ENCODE measurements at regions not wholly inside any gene's neighbourhood (a gene's known extent, or its start where the extent isn't known, plus 50 kb on each side); places are given as distances from the start of the nearest gene placed in this dataset.

DNA sequence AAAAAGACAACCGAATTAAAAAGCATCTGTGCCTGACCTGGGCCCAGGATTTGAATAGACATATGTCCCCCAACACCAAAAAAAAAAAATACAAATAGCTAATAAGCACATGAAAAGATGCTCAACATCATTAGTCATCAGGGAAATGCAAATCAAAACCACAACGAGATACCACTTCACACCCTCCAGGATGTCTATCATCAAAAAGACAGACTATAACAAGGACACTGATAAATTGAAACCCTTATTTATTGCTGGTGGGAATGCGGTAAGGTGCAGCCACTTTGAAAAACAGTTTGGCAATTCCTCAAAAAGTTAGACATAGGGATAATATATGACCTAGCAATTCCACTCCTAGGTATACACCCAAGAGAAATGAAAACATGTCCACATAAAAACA is 72.3 kb upstream of the CAMK1G start:
- H3K9me3 ChIP-seq: no peaks in the 10 kb centered on the region
- DNase-seq (ENCODE audit: extremely low spot score in 2 of 2): peak in 1 of 2 donors; percentile 8
- TF ChIP-seq, protein P1, sequence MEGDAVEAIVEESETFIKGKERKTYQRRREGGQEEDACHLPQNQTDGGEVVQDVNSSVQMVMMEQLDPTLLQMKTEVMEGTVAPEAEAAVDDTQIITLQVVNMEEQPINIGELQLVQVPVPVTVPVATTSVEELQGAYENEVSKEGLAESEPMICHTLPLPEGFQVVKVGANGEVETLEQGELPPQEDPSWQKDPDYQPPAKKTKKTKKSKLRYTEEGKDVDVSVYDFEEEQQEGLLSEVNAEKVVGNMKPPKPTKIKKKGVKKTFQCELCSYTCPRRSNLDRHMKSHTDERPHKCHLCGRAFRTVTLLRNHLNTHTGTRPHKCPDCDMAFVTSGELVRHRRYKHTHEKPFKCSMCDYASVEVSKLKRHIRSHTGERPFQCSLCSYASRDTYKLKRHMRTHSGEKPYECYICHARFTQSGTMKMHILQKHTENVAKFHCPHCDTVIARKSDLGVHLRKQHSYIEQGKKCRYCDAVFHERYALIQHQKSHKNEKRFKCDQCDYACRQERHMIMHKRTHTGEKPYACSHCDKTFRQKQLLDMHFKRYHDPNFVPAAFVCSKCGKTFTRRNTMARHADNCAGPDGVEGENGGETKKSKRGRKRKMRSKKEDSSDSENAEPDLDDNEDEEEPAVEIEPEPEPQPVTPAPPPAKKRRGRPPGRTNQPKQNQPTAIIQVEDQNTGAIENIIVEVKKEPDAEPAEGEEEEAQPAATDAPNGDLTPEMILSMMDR (IDR thresholded peaks at IDR 0.05): no peak
- TF ChIP-seq POLR2AphosphoS5 (IDR thresholded peaks at IDR 0.05; ENCODE audit: insufficient read depth in 1 of 2, low read depth in 1 of 2) (no peak), POLR2A (IDR thresholded peaks at IDR 0.05) (no peak)
- H3K4me3 ChIP-seq: no peak overlapping the region
- no peaks in the 10 kb centered on the region for H3K27me3 ChIP-seq
- intact Hi-C loops (cut with DNase I): no loop called here
- H3K4me1 ChIP-seq: no peaks in the 10 kb centered on the region
- H3K36me3 ChIP-seq: no peaks in the 10 kb centered on the region
- H3K27ac ChIP-seq: no peak overlapping the region

DNA sequence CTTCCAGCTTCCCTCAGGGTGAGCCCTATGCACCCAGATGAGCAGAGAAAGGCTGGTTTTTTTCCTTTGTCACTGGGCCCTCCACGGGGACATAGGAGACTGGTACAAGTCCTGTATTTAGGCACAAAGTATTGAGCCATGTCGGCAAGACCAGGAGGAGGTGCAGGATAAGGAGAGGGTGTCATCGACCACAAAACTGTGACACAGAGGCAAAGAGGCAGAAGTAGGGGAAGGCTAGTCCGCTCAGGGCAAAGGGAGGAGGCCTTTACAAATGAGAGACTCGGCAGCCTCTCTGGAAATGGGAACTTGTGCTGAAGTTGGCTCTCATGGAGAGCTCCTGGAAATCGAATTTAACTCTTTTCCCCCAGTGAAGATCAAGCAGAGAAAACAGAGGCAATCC is 70.7 kb upstream of the CAMK1G start:
- Histone ChIP-seq H3K4me1 (no peaks in the 10 kb centered on the region), H3K4me3 (no peak overlapping the region), H3K9me3 (no peaks in the 10 kb centered on the region), H3K27me3 (no peaks in the 10 kb centered on the region), H3K27ac (no peak overlapping the region), H3K36me3 (no peaks in the 10 kb centered on the region)
- intact Hi-C loops (cut with DNase I): no loop called here
- DNase-seq (ENCODE audit: extremely low spot score in 2 of 2): no peak
- TF ChIP-seq POLR2A (IDR thresholded peaks at IDR 0.05): no peak
- no peak for TF ChIP-seq POLR2AphosphoS5 (IDR thresholded peaks at IDR 0.05; ENCODE audit: insufficient read depth in 1 of 2, low read depth in 1 of 2)
- TF ChIP-seq, protein P1 (IDR thresholded peaks at IDR 0.05): no peak

DNA sequence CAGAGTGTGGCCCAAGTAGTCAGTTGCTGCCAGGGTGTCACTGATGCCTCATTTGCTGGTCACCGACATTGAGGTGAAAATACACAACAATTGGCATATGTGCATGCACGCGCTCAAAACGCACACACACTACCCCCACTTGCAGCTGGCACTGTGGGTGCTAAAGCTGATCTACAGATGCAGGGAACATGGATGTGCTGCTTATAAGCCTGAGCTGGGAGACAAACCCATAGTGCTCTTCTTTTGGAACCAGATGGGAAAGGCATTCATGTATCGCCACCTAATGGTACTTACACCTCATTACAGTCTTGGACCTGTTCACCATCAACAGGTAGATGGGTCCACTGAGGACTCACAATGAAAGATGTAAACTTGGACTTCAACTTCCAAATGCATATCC is 70.3 kb upstream of the CAMK1G start:
- intact Hi-C loops (cut with DNase I): no loop called here
- DNase-seq (ENCODE audit: extremely low spot score in 2 of 2): peak in 1 of 2 donors; percentile 82
- H3K4me1 ChIP-seq: no peaks in the 10 kb centered on the region
- H3K4me3 ChIP-seq: no peak overlapping the region
- no peaks in the 10 kb centered on the region for H3K9me3 ChIP-seq
- no peaks in the 10 kb centered on the region for H3K36me3 ChIP-seq
- TF ChIP-seq POLR2A (IDR thresholded peaks at IDR 0.05) (no peak), POLR2AphosphoS5 (IDR thresholded peaks at IDR 0.05; ENCODE audit: insufficient read depth in 1 of 2, low read depth in 1 of 2) (no peak)
- TF ChIP-seq, protein P1 (IDR thresholded peaks at IDR 0.05): peak in 1 of 3 experiments; percentile 24
- H3K27ac ChIP-seq: no peak overlapping the region
- H3K27me3 ChIP-seq: no peaks in the 10 kb centered on the region

DNA sequence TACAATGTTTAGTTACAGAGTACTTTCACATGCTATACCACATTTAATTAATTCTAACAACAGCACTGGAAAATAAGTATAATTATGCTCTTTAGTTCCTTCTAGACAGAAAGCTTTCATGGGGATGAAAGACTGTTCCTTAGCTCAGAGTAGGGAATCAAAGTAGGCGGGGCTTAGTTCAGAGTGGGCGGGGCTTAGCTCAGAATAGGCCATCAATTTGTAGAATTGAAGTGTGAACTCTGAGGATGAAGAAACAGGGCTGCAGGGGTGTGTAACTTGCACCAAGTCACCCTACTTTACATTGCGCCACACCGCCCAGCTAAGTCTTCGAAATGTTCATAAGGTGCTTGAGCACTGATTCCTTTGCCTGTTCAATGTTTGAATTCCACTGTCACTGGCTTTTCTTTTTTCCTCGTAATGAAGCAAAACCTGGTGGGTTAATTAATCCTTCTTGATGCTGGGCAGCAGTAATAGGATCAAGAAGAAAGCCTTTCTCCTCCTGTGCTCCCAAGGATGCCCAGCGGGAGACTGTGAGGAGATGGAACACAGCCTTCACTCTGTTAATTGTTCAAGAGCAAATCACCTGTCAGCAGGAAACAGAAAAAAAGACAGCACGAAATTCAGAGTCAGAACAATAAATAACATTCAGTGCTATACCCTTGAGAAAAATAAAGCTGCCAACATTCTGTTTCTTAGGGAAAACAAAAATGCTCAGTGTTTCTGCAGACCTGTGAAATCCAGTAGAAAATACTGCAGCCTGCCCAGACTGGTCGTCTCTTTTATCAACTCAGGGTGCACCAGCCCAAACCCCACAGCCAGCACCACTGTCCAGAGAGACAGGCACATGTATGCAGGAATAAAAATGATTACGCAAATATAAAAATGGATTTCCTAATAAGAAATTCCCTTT is 66.5 kb upstream of the CAMK1G start:
- intact Hi-C loops (cut with DNase I): no loop called here
- no peak overlapping the region for H3K4me3 ChIP-seq
- no peak overlapping the region for H3K27ac ChIP-seq
- no peaks in the 10 kb centered on the region for H3K27me3 ChIP-seq
- no peaks in the 10 kb centered on the region for H3K36me3 ChIP-seq
- no peaks in the 10 kb centered on the region for H3K4me1 ChIP-seq
- H3K9me3 ChIP-seq: no peaks in the 10 kb centered on the region
- no peak for TF ChIP-seq POLR2AphosphoS5 (IDR thresholded peaks at IDR 0.05; ENCODE audit: insufficient read depth in 1 of 2, low read depth in 1 of 2)
- TF ChIP-seq, protein P1 (IDR thresholded peaks at IDR 0.05): no peak
- TF ChIP-seq POLR2A (IDR thresholded peaks at IDR 0.05): no peak
- DNase-seq (ENCODE audit: extremely low spot score in 2 of 2): peak in 1 of 2 donors; percentile 40

DNA sequence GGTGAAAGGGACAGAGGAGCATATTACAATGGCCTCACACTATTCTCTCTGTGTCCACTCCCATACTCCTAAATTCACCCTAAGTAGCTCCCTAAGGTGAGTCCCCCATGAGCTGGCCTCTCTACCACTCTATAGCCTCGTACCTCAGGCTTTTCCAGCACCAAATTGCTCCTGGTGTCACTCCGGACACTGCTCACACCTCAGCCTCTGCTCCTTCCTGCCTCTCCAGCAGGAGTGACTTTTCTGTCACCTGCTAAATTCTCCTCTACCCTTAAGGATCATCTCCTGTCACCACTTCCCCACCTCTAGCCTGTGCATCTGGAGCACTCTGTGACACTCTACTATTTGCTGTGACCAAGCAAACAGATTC is 65.8 kb upstream of the CAMK1G start:
- Histone ChIP-seq H3K36me3 (no peaks in the 10 kb centered on the region), H3K9me3 (no peaks in the 10 kb centered on the region), H3K4me3 (no peak overlapping the region), H3K4me1 (no peaks in the 10 kb centered on the region), H3K27me3 (no peaks in the 10 kb centered on the region), H3K27ac (no peak overlapping the region)
- DNase-seq (ENCODE audit: extremely low spot score in 2 of 2): peak in 1 of 2 donors; percentile 25
- intact Hi-C loops (cut with DNase I): no loop called here
- no peak for TF ChIP-seq POLR2A (IDR thresholded peaks at IDR 0.05)
- TF ChIP-seq, protein P1 (IDR thresholded peaks at IDR 0.05): no peak
- no peak for TF ChIP-seq POLR2AphosphoS5 (IDR thresholded peaks at IDR 0.05; ENCODE audit: insufficient read depth in 1 of 2, low read depth in 1 of 2)
